HG02885 (cell line): ENCODE measurements at regions not wholly inside any gene's neighbourhood (a gene's known extent, or its start where the extent isn't known, plus 50 kb on each side); places are given as distances from the start of the nearest gene placed in this dataset.

Source experiments
- ATAC-seq: cut with Tn5 transposase; IDR thresholded peaks from one replicate; pipeline ENCODE4 v1.9.1; 2021; ENCODE audit warnings: mild to moderate bottlenecking; ENCODE audit not compliant: unreplicated experiment, poor library complexity

GRCh38 chr14:50035214-50035613 lies 81.2 kb downstream of the VCPKMT start:
- ATAC-seq: no peak

GRCh38 chr14:50036211-50036610 lies 80.2 kb downstream of the VCPKMT start:
- ATAC-seq: no peak

GRCh38 chr14:50036637-50037036 lies 79.7 kb downstream of the VCPKMT start:
- ATAC-seq: no peak

GRCh38 chr14:50037240-50037639 lies 79.1 kb downstream of the VCPKMT start:
- ATAC-seq: no peak

- no peak for ATAC-seq
Measured at GRCh38 chr14:50037852-50038251, 78.5 kb downstream of the VCPKMT start.

GRCh38 chr14:50038398-50039119 lies 77.8 kb downstream of the VCPKMT start:
- ATAC-seq: peak; percentile 84

GRCh38 chr14:50039120-50039517 lies 77.3 kb downstream of the VCPKMT start:
- no peak for ATAC-seq

GRCh38 chr14:50039734-50040400 lies 76.5 kb downstream of the VCPKMT start:
- no peak for ATAC-seq

GRCh38 chr14:50040401-50040775 lies 76.0 kb downstream of the VCPKMT start:
- ATAC-seq: peak; percentile 25

- no peak for ATAC-seq
Measured at GRCh38 chr14:50040895-50041465, 75.4 kb downstream of the VCPKMT start.

- ATAC-seq: no peak
Measured at GRCh38 chr14:50041980-50042379, 74.4 kb downstream of the VCPKMT start.

GRCh38 chr14:50044042-50044651 lies 72.2 kb downstream of the VCPKMT start:
- ATAC-seq: no peak

- ATAC-seq: peak; percentile 67
Measured at GRCh38 chr14:50045039-50045711, 71.2 kb downstream of the VCPKMT start.

- no peak for ATAC-seq
Measured at GRCh38 chr14:50045837-50046236, 70.5 kb downstream of the VCPKMT start.

- peak; percentile 77 for ATAC-seq
Measured at GRCh38 chr14:50047274-50047676, 69.1 kb downstream of the VCPKMT start.

- no peak for ATAC-seq
Measured at GRCh38 chr14:50049093-50049492, 67.3 kb downstream of the VCPKMT start.

- no peak for ATAC-seq
Measured at GRCh38 chr14:50049703-50050570, 66.4 kb downstream of the VCPKMT start.

GRCh38 chr14:50051106-50051505 lies 65.3 kb downstream of the VCPKMT start:
- no peak for ATAC-seq

- no peak for ATAC-seq
Measured at GRCh38 chr14:50051706-50052105, 64.7 kb downstream of the VCPKMT start.

- no peak for ATAC-seq
Measured at GRCh38 chr14:50052517-50052916, 63.9 kb downstream of the VCPKMT start.
